ENCODE measurements at regions not wholly inside any gene's neighbourhood (a gene's known extent, or its start where the extent isn't known, plus 50 kb on each side); places are given as distances from the start of the nearest gene placed in this dataset.

- no peak for DNase-seq (ENCODE audit: low read depth in 2 of 2)
Observed at GRCh38 chr20:48090314-48090713, 305.0 kb upstream of the SULF2 start.

GRCh38 chr20:48080583-48080982 is 295.3 kb upstream of the SULF2 start:
- DNase-seq (ENCODE audit: low read depth in 2 of 2) = no peak

DNA sequence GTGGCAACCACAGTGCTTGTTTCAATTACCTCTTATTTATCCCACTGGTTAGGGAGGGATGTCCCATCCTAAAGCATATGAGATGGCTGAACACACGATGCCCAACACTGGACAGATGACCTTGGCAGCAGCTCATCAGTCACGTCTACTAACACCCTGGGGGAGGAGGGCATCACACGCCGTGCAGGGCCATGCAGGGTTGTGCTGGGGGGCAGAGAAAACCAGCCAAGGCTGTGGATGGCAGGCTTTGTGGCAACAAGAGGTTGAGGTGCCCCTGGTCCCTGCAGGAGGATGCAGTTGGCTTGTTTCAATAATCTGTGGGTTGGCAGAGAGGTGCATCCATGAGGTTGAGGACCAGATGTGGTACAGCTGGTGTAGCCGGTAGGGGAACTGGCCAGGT is 293.7 kb upstream of the SULF2 start:
- DNase-seq (ENCODE audit: low read depth in 2 of 2) = no peak

DNA sequence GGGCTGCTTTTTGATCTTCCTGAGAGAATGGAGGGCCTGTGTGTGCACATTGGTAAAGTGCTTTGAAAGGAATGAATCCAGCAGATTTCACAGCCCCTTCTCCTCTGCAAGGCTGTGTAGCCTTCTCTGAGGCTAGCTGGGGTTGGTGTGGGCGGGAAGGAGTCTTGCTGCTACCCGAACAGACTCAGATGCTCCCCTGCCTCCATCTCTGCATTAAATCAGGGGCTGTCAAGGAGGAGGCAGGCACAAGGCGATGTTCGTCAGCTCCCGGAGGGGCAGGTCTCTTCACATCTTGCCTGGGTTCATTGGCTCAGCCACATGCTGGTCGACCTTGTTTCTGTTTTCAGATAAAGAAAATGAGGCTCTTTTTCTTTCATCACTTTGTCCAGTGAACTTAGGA is 291.5 kb upstream of the SULF2 start:
- no peak for DNase-seq (ENCODE audit: low read depth in 2 of 2)

DNA sequence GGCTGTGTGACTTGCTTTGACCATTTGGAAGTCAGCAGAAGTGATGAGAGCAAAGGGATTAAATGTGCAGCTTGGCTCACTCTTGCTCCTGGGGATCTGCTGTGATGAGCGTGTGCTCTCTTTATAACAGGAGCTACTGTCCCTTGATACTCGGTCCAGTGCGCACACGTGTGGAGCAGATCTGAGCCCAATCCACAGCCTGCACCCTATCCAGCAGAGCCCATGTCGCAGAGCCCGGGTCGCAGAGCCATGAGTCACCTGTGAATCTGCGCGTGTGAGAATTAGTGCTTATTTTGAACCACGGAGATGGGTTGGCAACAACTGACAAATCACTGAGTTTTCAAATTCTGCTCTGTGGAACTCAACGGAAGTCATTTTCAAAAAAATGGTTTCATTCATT is 291.0 kb upstream of the SULF2 start:
- no peak for DNase-seq (ENCODE audit: low read depth in 2 of 2)

GRCh38 chr20:48075591-48076174 is 290.4 kb upstream of the SULF2 start:
- DNase-seq (ENCODE audit: low read depth in 2 of 2) = no peak

GRCh38 chr20:48070991-48071652 is 285.8 kb upstream of the SULF2 start:
- no peak for DNase-seq (ENCODE audit: low read depth in 2 of 2)

- DNase-seq (ENCODE audit: low read depth in 2 of 2) = no peak
Observed at GRCh38 chr20:48069596-48069995, 284.3 kb upstream of the SULF2 start.

DNA sequence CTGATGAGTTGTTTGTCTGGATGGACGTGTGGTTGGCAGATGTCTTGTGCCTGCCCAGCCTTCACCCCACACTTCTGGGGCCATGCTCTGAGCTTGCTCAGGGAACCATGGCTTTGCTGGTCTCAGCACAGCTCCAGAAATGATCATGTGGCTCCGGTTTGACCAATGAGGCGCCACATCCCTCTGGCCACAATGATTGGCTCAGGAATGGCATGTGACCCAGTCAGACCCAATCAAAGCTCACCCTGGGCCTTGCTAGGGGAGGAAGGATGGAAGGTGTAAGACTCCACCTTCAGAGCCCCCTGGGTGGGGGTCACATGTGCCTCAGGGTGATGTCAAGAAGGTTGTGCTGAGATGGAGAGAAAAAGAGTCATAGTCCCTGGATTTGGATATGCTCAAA is 281.6 kb upstream of the SULF2 start:
- DNase-seq (ENCODE audit: low read depth in 2 of 2) = no peak

DNA sequence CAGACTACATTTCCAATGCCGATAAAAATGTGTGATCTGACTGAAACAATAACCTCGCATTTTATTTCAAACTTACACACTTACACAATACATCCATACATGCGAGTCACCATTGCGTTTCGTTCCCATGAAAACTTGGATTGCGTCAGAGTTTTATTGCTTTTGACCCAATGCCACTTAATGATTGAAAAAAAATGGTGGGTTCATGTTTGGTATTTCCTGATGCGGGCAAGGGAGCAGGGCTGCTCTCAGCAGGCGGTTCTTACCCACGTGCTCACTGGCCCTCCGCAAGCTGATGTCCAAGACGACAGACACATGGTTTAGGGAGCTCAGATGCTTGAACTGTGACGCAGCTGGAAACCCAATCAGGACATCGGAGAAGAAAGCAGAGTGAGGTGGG is 281.0 kb upstream of the SULF2 start:
- no peak for DNase-seq (ENCODE audit: low read depth in 2 of 2)

- no peak for DNase-seq (ENCODE audit: low read depth in 2 of 2)
Observed at GRCh38 chr20:48065833-48066232, 280.6 kb upstream of the SULF2 start.

- no peak for DNase-seq (ENCODE audit: low read depth in 2 of 2)
Observed at GRCh38 chr20:48064929-48065328, 279.6 kb upstream of the SULF2 start.

- DNase-seq (ENCODE audit: low read depth in 2 of 2) = no peak
Observed at GRCh38 chr20:48060841-48061720, 275.8 kb upstream of the SULF2 start.

DNA sequence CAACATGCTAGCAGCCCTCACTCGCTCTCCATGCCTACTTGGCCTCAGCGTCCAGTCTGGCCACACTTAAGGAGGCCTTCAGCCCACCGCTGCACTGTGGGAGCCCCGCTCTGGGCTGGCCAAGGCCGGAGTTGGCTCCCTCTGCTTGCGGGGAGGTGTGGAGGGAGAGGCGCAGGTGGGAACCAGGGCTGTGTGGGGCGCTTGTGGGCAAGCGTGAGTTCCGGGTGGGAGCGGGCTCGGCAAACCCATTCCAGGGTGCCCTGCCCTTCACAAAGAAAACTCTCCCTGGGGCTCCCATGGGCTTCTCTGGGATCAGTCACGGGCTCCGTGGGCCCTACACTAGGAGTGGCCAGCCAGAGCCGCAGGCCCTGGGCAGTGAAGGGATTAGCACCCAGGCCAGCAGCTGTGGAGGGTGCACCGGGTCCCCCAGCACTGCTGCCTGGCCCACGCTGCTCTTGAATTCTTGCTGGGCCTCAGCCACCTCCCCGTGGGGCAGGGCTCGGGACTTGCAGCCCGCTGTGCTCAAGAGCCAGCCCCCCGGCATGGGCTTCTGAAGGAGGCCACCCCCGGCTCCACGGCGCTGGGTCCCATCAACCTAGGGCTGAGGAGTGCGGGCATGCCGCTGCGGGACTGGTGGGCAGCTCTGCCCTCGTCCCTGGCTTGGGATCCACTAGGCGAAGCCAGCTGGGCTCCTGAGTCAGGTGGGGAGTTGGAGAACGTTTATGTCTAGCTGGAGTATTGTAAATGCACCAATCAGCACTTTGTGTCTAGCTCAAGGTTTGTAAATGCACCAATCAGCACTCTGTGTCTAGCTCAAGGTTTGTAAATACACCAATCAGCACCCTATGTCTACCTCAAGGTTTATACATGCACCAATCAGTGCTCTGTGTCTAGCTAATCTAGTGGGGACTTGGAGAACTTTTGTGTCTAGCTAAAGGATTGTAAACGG is 273.6 kb upstream of the SULF2 start:
- no peak for DNase-seq (ENCODE audit: low read depth in 2 of 2)

- DNase-seq (ENCODE audit: low read depth in 2 of 2) = no peak
Observed at GRCh38 chr20:48057739-48058138, 272.5 kb upstream of the SULF2 start.

DNA sequence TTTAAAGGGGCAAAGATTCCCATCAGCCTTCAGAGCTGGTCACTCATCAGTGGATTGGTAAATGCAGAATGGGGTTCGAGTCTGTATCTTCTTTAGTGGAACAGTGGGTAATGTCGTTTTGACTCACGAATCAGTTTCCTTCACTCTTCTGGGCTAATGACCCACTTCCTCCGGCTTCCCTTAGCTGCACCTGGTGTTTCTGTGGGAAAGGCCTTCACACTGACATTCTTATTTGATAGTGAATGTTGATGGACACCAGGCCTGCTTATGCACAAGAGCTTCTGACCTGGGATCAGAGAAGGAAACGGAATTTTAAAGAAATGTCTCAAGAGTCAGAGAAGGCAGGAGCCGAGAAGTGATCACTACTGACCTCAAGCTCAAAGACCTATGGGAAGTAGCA is 272.0 kb upstream of the SULF2 start:
- no peak for DNase-seq (ENCODE audit: low read depth in 2 of 2)

DNA sequence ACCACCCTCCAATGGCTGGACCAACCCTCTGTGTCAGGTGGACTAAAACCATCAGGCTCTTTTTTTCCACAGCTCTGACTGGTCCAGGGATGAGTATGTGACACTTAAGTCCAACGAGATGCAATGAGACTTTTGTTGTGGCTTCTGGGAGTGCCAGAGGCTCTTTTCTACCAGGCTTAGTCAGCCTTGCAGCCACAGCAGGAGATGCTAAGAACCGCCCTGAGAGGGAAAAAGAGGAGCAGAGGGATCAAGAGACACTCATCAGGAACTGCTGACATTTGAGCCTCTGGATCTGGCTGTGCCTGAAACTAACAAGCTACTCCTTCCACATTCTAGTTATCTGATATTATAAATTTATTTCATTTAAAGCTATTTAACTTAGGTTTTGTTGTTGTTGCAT is 270.9 kb upstream of the SULF2 start:
- no peak for DNase-seq (ENCODE audit: low read depth in 2 of 2)

DNA sequence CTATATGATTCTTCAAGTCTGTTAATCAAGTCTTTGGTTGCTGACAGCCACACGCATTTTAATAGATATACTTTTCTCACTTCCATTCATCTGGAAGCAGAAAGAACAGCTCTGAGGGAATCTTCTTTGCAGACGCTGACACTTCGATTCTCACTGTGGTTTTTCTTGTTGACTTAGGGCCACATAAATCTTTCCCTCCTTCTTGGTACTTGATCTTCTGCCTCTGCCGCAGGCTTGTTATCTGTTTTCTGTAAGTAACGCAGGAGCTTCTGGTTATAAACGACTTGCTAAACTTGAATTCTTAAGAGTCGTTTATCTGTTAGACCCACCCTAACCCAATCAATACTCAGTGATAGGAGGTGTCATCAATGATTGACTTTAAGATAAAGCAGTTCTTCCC is 268.8 kb upstream of the SULF2 start:
- no peak for DNase-seq (ENCODE audit: low read depth in 2 of 2)

DNA sequence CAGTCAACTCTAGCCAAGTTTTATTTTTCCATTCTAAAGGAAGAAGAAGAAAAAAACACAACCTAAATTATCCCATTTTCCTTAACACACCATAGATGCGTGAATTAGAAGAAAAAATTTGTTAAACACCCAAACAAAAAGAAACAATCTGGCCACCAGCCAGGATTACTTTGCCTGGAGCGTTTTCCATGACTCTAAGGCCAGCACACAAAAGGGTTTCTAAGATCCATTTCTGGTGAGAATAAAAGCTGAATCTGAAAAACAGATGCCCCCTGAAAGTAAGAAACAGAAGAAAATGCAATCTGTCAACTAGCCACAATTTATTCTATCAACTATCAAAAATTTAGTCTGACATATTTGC is 267.2 kb upstream of the SULF2 start:
- no peak for DNase-seq (ENCODE audit: low read depth in 2 of 2)

DNA sequence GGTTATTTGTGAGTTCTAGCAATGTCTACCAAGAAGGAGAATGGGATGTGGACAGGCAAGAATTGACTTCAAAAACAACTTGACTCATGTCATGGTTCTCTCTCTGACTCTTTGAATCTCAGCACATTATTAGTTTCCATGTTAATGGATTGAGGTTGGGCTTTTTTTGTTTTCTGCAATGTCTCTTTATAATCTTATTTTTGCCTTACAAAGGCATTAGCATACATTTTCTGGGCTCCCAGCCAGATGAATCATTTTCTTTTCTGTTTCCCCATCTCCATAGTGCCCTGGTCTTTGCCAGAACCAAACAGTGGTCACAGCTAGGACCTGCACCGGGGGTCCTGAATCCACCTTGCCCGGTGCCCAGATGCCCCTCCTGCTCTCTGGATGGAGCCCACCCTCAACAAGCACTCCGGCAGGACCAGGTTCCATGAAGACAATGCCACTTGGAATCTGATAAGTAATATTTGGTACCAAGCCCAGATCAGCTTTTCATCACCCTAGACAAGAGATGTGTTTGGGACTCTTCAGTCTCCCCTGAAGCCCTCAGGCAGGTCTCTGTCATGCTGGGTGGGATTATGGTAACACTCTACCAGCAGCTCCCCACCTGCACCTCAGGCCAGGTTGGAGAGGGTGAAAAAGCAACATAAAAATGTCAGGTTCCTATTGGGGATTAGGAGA is 266.7 kb upstream of the SULF2 start:
- DNase-seq (ENCODE audit: low read depth in 2 of 2) = no peak

- no peak for DNase-seq (ENCODE audit: low read depth in 2 of 2)
Observed at GRCh38 chr20:48049641-48050040, 264.4 kb upstream of the SULF2 start.
